ENCODE measurements at regions not wholly inside any gene's neighbourhood (a gene's known extent, or its start where the extent isn't known, plus 50 kb on each side); places are given as distances from the start of the nearest gene placed in this dataset.

- no peak for DNase-seq
These were observed 57.0 kb upstream of the LMX1B start for GRCh38 chr9:126556560-126557250.

GRCh38 chr9:126558051-126558665 is 55.6 kb upstream of the LMX1B start:
- peak; percentile 48 for DNase-seq

- DNase-seq, result no peak
These were observed 54.4 kb upstream of the LMX1B start for GRCh38 chr9:126559296-126559695.

GRCh38 chr9:126561582-126561981 is 52.1 kb upstream of the LMX1B start:
- DNase-seq, result no peak

- DNase-seq, result no peak
These were observed 50.2 kb upstream of the LMX1B start for GRCh38 chr9:126563556-126563955.
